ENCODE measurements at regions not wholly inside any gene's neighbourhood (a gene's known extent, or its start where the extent isn't known, plus 50 kb on each side); places are given as distances from the start of the nearest gene placed in this dataset.

- no peak for DNase-seq (ENCODE audit: low read depth)
Observed at GRCh38 chr7:120089968-120090367, 183.0 kb upstream of the KCND2 start.

GRCh38 chr7:120091807-120092206 is 181.2 kb upstream of the KCND2 start:
- no peak for DNase-seq (ENCODE audit: low read depth)

- DNase-seq (ENCODE audit: low read depth): no peak
Observed at GRCh38 chr7:120097020-120097419, 176.0 kb upstream of the KCND2 start.

GRCh38 chr7:120097774-120098173 is 175.2 kb upstream of the KCND2 start:
- DNase-seq (ENCODE audit: low read depth): no peak

GRCh38 chr7:120108376-120108775 is 164.6 kb upstream of the KCND2 start:
- DNase-seq (ENCODE audit: low read depth): no peak

- no peak for DNase-seq (ENCODE audit: low read depth)
Observed at GRCh38 chr7:120110169-120110568, 162.8 kb upstream of the KCND2 start.

GRCh38 chr7:120114626-120115025 is 158.3 kb upstream of the KCND2 start:
- no peak for DNase-seq (ENCODE audit: low read depth)

DNA sequence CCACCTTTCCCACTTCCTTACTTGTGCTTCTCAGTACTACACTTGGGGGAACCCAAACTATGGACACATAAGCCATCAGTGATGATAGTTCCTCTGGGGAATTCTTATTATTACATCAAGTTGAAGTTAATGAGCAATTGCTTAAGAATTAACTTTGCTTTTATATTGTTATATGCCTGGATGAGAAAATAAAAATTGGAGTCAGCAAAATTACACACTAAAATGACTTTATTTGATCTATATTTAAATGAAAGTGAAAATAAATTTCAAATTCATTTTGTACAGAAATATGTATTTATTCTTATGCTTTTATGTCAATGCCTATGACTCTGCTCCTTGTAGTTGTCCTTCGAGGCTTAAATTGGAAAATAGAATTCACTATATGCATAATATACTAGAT is 149.4 kb upstream of the KCND2 start:
- no peak for DNase-seq (ENCODE audit: low read depth)

DNA sequence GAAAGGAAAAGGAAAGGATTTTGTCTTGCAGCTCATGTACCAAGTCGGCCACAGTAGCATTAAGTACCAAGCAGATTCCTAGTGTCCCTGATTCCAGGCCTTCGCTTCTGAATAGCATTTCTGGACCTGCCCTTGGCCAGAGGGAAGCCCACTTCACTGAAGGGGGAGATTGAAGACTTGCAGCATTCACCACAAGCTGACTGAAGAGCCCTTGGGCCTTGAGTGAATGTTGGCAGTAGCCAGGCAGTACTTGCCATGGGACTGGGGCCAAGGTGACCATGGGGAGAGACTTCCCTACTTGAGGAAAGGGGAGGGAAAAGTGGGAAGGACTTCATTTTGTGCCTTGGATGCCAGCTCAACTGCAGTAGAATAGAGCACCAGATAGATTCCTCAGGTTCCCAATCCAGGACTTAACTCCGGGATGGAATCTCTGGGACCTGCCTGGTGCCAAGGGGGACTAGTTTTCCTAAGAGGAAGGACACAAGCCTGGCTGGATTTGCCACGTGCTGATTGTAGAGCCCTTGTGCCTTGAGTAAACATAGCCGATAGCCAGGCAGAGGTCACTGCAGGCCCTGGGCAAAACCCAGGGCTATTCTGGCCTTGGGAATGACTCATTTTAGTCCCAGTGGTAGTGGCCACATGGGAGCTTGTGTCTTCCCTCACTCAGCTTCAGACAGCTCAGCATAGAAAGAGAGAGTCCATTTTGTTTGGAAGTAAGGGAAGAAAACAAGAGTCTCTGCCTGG is 141.7 kb upstream of the KCND2 start:
- no peak for DNase-seq (ENCODE audit: low read depth)

DNA sequence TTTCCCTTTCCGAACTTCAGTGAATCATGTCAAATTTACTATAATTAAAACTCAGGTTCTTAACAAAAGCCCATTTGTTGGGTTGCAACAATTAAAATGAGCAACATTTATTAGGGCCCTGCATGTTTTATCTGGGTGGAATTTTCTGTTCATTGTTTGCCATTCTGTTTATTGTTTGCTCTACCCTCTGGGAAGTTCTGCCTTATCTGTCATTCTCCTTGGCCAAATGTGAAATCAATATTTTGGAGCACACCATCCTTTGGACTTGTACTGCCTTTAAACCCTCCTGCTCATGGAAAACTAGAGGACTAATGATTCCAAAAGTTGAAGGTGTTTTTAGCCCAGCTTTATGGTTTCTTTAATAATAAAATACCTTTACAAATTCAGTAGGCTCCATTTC is 134.5 kb upstream of the KCND2 start:
- no peak for DNase-seq (ENCODE audit: low read depth)

DNA sequence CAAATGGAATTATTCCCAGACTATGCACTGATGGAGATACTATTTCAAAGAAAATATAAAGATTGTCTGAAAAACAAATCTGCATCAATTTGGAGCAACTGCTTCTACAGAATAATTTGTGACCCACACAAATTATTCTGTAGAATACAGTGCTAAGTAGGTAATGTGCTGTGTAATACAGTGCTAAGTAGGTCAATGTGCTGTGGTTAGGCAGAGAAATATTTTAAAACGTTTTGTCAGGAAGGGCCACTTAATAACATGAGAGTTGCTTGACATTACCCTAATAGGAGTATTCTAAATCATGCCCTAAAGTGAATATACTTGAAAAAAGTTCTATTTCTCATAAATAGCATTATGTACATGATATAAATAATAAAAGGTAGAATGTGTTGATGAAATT is 116.5 kb upstream of the KCND2 start:
- DNase-seq (ENCODE audit: low read depth): no peak

GRCh38 chr7:120160166-120160565 is 112.8 kb upstream of the KCND2 start:
- DNase-seq (ENCODE audit: low read depth): no peak

GRCh38 chr7:120163449-120163848 is 109.5 kb upstream of the KCND2 start:
- DNase-seq (ENCODE audit: low read depth): no peak

DNA sequence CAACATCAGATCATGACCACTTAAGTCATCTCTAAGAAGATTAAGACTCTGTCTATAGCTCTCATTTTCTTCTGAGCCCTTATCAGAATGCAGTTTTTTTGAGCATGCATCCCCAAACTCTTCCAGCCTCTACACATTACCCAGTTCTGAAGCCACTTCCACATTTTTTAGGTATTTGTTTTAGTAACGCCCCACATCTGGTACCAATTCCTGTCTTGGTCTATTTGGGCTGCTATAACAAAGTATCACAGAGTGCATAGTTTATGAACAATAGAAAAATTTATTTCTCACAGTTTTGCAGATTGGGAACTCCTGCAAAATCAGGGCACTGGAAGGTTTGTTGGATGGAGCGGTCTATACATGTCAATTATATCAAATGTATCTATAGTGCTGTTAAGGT is 107.7 kb upstream of the KCND2 start:
- DNase-seq (ENCODE audit: low read depth): no peak

- DNase-seq (ENCODE audit: low read depth): no peak
Observed at GRCh38 chr7:120168066-120168465, 104.9 kb upstream of the KCND2 start.

- DNase-seq (ENCODE audit: low read depth): no peak
Observed at GRCh38 chr7:120169996-120170783, 102.8 kb upstream of the KCND2 start.

DNA sequence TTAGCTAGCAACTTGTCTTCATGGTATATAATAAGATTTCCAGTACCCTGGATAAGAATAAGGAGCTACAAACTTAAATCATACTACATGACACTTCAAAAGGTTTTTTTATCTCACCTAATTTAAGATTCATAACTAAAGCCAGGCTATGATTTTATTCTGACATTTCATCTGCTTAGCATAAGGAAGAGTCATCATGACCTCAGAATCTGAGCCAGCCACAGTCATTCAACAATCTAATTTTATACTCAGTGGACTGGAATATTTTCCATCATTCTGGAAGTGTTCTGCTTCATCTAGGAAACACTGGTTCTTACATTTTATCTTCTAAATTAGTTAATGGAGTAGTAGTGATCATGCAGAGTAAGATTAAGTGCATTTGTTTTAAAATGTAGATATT is 102.1 kb upstream of the KCND2 start:
- DNase-seq (ENCODE audit: low read depth): no peak

- DNase-seq (ENCODE audit: low read depth): no peak
Observed at GRCh38 chr7:120171406-120171805, 101.6 kb upstream of the KCND2 start.

DNA sequence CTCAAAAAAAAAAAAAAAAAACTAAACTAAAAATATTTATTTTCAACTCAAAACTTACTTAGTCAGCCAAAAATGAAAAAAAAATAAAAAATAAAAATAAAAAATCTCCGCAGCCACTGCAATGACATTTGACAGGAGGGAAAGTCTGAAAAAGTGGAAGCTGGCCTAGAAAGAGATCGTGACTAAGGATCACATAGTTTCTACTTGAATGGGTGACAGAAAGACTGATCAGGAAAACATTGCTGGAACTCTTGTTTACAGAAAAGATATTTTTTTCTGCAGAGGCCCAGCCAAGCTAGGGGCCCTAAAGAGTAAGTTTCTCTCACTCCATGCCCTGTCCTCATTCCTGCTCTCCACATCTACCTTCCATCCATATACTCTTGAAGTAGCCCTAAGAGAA is 92.8 kb upstream of the KCND2 start:
- DNase-seq (ENCODE audit: low read depth): no peak

DNA sequence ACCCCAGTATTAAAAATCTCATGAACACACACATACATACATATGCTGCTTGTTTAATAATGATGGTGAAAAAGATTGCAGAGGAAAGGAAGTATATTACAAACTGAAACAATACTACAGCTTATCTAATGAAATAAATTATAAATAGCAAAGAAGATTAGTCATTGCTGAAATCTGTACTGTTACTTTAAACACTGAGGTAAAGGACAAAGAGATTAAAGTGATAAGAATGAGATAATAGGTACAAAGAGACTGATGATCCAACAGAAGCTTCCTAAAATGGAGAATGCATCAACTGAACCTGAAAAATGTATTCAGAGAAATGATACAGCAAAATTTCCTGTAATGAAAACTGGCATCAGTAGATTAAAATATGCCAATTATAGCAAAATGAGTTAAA is 91.5 kb upstream of the KCND2 start:
- no peak for DNase-seq (ENCODE audit: low read depth)

GRCh38 chr7:120184866-120185265 is 88.1 kb upstream of the KCND2 start:
- no peak for DNase-seq (ENCODE audit: low read depth)

GRCh38 chr7:120185940-120186682 is 86.9 kb upstream of the KCND2 start:
- no peak for DNase-seq (ENCODE audit: low read depth)

- no peak for DNase-seq (ENCODE audit: low read depth)
Observed at GRCh38 chr7:120186688-120187087, 86.3 kb upstream of the KCND2 start.

All from EH (cell line).